ENCODE measurements at regions not wholly inside any gene's neighbourhood (a gene's known extent, or its start where the extent isn't known, plus 50 kb on each side); places are given as distances from the start of the nearest gene placed in this dataset.

DNA sequence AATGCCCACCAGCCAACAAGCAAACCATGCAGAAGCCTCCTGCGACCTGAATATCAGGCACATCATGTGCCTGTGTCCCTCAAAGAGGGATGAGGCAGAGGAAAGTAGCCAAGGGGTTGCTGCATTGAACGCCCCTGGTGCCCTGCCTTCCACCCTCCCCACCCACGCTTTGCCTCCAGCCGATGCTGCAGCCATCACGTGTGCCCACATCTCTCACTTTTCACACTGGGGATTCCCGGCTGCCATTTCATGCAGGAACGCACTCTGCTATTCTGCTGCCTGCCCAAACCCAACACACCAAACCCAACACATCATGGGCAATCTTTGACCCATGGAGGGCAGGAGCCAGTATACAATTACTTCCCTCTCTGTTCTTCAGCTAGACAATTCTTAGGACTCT lies 462.2 kb upstream of the PROK2 start:
- no peak for DNase-seq

DNA sequence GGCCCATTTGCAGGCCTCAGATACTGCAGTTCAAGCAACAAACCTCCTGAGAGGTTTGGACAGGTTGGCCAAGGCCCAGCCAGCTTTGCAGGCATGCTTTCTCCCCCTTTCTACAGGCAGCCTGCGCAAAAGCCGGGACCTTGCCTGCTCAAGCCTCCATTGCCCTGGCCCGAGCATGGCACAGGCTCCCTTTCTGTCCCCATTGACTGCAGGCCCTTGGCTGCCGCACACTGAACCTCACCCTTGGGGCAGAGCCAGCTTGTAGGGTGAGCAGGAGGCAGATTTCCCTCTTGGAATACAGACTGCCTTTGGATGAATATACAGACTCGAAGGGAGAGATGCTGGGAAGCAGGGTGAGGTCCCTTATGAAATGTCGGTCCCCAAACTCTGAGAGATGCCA lies 461.7 kb upstream of the PROK2 start:
- no peak for DNase-seq

DNA sequence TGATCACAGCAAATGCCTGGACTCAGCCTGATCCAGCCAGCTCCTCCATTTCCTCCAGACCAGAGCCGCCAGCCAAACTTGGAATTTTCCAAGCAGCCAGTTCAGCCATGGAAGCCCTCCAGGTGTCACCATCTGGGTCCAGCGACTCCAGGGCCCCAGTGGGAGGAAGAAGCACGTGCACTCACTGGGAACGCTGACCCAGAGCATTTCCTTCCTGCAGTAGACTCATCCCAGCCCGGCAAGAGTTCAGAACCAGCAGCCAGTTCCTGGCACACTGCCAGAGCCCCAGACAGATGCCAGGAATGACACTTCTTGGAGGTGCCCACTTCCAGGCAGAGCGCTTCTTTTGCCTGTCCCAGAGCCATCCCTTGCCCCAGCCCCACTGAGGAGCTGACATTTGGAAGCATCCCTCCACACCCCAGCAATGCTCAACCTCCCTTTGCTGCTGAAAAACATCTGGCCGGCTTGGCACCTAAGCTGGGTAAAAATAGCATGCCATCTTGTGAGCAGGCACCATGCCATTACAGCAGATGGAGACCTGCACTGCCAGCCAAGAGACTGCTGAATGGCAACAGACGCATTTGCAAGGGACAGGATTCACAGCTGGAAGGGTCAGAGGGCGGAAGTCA lies 460.3 kb upstream of the PROK2 start:
- no peak for DNase-seq

DNA sequence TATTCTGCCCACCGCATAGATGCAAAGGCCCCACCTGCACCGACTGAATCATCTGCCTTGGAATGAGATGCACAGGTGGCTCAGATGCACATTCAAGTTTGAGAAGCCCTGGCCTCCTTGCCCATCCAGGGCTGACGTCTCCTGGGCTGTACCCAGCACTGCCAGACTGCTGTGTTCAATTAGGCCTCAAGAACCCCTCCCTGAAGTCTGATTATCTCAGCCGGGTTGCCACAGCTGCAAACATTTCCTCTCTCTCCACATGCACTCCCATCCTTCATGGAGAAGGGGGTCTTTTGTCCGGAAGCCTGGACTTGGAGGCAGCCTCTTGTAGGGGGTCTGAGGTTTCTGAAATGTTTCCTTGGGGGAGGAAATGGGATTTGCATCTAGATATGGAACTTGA lies 459.4 kb upstream of the PROK2 start:
- DNase-seq: no peak

DNA sequence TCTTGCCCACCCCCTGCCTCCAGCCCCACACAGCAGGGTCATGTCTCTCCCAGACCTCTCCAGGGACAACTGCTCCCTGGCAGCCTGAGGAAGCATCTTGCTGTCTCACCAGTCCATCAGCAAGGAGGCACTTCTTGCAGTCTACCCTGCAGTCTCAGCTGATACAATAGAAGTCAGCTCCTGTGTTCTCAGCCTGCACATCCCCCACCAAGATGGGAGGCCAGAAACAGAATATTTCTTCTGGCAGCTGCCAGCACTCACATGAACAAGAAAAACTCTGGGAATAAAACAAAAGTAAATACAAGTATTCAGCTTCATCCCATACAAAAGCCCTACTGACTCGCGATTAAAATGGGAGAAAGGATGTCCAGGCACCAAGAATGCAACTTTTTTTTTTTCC lies 457.4 kb upstream of the PROK2 start:
- DNase-seq: no peak

DNA sequence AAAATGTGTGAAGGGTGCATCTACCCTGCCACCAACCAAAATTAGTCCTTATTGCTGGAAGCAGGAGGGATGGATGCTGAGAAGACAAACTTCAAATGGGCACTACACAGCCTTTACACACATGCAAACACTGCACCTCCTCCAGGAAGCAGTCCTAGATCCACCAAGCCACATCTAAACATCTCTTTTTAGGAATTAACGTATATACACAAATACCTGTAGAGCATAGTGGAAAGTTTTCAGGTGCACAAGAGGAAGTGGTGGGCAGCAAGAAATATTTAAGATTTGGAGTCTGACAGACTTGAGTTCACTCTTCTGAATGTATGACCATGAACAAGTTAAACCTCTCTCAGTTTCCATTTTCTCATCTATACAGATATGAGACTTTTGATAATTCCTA lies 456.6 kb upstream of the PROK2 start:
- no peak for DNase-seq

DNA sequence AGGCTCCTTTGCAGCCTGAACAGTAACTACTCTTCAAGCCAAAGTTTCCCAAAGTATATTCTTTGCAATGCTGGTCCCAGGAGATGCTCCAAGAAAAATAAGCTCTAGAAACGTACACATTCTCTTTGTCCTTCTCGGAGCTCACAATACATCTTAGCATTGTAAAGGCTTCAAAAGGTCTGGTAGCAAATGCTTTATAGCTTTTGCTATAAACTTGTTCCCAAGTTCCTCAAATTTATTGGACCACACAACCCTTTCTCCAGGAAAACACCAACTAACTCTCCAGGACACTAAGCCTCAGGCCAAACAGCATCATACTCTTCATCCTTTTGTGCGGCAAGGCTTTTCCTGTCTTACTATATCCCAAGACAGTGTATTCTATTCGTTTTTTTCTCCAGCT lies 455.6 kb upstream of the PROK2 start:
- DNase-seq: no peak

DNA sequence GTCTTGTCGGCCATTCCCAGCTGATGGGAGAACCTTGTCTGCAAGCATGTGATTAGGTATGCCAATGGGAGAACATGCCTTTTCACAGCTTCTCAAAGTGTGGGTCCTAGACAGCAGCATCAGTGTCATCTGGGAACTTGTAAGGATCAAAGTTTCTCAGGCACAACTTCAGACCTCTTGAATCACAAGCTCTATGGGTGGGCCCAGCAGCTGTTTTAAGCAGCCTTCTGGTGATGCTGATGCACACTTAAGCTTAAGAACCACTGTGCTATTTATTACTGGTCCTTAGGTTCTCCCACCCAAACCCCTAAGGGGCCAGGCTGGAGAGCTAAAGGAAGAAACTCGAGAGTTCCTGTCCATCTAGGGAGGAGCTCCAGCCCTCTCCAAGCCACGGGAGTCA lies 453.9 kb upstream of the PROK2 start:
- DNase-seq: no peak

DNA sequence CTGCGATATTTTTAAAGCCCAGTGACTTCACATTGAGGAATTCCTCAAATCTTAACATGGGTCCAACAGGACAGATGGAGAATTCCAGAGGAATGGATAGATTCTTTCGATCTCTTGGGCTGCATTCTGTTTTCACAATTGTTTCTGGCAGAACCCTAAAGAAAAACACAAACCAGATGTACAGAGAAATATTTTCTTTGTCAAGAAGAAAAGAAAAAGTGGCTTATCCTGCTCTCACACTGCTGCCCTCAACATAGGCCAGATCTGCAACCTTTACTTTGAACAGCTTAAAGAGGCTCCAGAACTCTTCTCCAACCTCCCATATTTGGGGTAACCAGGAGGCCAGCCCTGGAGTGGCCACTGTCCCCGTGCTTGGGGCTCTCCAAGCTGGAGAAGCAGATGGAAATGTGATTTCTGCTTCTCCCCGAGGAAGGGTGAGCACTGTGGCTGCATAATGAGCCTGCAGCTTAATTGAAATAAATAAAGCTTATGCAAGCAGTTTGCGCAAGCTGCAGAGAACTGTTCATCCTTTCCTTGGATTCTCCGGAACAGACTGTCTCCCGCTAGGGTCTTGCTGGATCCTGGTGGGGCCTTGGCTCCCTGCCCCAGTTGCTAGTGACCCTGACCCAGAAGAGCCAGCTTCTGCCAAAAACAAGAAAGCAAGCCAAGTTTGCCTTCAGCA lies 453.2 kb upstream of the PROK2 start:
- DNase-seq: no peak

DNA sequence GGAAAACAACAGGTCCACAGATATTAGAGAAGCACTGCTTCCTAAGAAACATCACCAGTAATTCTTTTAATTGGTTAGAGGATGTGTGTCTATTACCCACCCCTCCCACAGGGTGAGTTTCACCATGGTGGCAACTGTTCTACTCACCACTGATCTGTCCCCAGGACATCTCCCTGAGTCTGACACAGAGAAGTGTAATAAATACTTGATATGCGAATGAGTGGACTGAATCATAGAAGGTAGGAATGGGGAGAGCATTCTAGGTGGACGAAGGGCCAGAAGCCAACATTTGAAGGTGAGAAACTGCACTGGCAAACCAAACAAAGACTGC lies 452.7 kb upstream of the PROK2 start:
- DNase-seq: no peak

DNA sequence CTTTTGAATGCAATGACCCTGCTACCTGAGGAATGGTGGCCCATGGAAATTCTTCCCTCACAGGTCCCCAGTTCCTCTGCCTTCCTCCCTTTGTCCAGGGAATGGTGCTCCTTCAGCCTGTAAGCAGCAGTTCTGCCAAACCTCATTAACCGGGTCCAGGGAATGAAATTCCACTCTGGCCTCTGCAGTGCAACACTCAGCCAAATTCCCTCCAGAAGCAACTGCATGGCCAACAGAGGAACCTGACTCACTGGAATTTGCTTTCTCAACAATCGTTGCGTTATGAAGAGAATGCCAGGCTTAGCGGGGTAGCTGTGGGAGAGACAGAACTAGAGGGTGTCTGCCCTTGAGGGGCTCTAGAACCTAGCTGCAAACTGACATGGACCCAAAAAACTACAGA lies 449.4 kb upstream of the PROK2 start:
- DNase-seq: no peak

DNA sequence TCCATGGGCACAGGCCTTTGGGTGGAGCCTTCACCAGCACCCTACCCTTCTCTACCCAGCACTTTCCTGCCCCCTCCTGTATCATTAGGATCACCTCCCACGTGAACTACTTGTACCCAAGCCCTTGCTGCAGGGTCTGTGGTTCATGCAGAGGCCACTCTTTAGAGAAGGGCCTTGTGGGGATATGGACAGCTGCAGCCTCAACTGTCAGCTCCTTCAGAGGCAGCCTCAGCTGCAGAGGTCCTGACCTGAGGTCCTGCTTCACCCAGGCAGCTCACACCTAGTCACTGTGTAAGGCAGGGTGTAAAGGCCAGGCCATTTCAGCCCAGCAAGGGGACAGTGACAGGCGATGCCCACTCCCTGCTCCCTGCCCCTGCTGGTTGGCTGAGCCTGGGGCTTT lies 448.6 kb upstream of the PROK2 start:
- DNase-seq: no peak

DNA sequence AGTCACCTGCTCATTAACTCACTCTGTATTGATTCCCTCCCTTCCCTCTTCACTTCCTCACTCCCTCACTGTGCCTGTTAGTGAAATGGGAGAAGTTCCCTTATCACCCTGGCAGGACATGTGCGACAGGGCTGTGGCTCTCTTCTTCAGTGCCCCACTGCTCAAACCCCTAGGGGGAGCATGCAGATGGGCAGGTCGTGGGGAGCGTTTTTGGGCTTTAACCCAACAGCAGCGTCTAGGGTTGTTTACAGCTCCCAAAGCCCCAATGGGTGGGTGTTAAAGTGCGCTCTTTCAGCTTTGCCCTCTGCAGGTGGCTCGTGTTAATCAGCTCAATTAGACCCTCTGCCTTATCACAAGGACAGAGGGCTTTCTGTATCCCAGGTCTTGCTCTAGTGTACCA lies 447.8 kb upstream of the PROK2 start:
- no peak for DNase-seq

DNA sequence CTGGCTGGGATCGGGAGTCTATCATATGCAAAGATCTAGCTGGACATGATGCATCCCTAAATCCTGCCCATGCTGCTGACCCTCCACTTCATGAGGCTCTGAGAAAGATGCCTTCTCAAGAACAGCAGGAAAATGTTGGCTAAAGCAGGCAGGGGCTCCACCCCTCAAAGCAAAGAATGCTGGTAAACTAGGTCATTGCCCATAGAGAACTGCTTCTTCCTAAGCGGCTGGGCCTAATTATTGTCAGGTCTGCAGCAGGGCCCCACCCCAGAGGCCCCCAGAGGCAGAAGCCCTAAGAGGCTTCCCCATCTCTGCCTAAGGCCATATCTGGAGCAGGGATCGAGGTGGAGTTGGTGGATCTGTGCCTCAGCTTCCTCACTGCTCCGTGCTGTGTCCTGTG lies 447.4 kb upstream of the PROK2 start:
- no peak for DNase-seq

DNA sequence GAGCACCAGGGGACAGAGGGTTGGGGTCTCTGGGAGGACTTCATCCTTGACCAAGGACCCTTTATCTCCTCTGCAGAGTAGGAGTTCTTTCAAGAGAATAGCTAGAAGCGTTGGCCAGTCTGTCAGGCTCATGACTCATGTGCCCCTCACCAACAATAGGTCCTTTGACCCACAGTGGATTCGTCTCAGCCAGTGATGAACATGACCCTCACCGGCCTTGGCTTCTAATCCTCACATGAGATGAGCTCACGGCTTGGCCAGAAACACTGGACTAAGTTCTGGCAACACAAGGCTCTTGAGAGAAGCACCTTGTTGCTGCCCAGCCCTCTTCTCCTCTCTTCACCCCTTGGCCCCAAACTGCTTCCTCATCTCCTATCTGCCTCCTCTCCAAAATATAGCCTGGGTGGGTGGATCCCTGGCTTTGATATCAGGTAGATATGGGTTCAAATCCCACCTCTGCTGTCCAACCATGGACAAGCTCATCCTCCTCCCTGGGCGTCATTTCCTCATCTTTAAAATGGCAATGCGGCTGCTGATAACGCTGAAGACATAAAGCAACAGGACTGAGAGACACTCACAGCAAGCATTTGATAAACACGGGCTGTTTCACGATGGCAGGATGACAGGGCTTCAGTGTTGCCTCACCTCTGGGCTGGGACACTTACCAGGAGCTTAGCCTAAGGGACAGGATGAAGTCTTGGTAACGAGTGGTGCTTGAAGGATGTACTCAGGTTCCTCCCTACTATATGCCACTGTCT lies 446.7 kb upstream of the PROK2 start:
- no peak for DNase-seq

DNA sequence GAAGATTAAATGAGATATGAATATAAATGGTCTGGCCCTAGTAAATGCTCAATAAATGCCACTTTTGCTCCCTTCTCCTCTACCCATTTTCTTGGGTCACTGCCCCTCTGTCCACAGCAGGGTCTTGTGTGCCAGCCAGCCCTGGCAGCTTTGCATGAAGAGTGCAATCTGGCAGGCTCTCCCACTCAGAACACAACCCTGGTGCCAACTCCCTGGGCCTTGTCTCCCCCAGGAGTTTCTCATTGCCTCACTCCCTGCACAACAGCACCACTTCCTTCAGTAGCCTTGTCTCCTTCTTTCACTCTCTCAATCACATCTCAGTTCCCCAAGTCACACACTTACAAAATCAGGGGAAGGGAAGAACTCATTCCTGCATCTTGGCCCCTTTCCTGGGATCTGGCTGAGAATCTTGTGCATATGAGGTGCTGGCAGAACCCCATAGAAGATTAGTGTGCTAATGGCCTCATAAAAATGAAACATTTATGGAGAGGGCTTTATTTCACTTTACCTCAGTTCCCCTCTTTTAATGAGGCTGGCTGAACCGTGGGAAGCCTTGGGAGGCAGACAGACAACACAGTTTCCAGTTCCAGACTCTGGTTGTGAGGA lies 445.9 kb upstream of the PROK2 start:
- DNase-seq: no peak

DNA sequence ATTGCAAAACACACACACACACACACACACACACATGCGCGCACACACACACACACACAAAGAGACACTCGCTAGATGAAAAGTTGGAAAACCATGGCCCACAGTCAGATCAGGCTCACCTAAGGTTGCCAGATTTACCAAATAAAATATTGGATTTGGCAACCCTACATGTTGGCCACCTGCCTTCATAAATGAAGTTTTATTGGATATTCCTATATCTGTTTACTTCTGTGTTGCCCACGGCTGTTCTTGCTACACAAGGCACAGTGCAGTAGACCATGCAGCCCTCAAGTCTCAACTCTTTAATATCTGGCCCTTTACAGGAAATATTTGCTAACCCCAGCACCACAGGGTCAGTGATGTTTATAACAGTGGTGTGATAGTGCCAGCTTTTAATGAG lies 445.0 kb upstream of the PROK2 start:
- no peak for DNase-seq

DNA sequence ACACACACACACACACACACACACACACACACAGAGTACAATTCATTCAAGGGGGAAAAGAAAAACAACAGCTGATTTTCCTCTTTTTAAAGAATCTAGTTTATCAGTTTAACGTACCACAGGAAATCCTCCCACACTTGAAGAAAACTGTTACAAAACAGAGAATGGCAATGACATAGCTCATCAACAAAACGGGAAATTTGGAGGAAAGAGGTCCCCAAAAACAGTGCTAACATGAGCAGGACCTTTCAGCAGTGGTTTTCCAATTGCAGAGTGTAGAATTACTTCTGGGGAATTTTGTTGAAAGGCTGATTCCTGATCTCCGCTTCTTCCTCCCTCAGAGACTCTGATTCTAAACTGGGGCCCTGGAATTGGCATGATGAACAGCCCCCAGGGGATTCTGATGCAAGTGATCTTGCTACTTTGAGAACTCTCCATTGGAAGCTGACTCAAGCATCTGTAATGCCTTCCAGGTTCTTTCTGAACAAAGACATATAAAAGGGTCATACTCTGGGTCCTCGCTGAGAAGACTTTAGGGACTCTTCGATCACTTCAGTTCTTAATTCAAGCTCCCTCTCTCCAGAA lies 442.6 kb upstream of the PROK2 start:
- no peak for DNase-seq

DNA sequence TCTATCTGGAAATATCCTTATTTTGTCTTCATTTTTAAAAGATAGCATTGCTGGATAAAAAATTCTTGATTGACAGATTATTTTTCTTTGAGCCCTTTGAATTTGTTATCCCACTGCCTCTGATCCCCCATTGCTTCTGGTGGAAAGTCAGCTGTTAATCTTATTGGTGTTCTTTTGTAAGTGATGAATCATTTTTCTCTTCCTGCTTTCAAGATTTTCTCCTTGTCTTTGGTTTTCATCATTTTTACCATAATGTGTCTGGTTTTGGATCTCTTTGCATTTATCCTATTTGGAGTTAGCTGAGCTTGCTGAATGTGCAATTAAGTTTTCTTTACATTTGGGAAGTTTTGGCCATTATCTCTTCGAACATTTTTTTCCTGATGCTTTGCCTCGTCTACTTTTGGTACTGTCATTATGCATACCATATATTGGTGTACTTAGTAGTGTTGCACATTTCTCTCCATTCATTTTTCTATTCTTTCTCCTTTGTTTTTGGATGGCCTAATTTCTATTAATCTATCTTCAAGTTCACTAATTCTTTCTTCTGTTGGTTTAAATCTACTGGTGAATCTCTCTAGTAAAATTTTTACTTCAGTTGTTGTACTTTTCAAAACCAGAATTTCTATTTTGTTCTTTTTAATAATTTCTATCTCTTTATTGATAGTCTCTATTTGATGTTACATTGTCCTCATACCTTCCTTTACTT lies 440.0 kb upstream of the PROK2 start:
- DNase-seq: no peak

DNA sequence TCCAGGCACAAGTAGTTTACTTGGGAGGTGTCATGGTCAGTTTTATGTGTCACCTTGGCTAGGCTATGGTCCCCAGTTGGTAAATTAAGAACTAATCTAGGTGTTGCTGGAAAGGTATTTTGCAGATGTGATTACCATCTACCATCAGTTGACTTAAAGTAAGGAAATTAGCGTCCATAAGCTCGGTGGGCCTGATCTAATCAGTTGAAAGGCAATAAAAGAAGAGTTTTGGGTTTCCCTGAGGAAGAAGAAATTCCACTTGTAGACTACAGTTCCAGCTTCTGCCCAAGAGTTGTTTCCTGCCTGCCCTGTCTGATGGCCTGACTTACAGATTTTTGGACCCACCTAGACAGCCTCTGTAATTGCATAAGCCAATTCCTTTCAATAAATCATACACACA lies 438.7 kb upstream of the PROK2 start:
- no peak for DNase-seq

DNA sequence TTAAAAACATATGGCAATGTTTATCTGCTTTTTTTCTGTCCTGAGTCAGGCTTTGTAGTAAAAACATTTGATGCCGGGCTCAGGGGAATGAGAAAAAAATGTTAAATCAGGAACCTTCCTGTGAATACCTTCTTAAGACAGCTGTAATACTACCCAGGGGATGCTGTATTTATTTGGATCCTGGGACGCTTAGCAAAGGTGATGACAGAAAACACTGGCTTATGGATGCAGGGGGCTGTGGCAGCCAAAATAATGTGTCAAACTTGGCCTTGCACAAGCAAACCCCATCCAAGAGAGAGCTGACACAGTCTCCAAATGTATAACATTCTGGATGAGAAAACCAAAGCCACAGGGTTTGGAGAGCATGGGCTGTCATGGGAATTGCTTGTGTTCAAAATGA lies 438.2 kb upstream of the PROK2 start:
- DNase-seq: no peak

DNA sequence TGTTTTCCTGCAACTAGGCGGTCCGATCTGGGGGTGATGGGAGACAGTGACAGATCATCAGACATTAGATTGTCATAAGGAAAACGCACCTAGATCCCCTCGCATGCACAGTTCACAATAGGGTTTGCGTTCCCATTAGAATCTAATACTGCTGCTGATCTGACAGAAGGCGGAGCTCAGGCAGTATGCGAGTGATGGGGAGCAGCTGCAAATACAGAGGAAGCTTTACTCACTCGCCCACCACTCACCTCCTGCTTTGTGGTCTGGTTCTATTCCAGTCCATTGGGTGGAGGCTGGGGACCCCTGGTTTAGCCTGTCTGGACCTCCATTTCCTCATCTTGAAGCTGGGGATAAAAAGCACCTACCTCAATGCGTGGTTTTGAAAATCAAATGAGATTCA lies 437.5 kb upstream of the PROK2 start:
- DNase-seq: no peak

DNA sequence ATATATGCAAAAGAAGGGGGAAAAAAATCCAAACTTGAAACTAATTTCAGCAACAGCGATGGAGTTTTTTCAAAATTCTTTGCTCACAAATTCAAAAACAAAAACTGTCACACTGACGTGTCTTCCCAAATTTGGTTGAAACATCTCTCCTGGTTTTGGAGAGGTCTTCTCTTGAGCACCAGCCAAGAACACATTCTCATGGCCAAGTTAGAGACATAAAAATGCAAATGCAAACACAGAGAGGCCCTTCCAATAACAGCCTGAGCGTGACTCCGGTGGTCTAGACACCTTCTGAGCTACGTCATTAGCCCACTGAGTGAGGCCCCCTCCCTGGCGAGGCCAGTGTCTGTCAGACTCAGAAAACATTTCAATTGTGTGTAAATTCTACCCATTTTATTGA lies 436.0 kb upstream of the PROK2 start:
- DNase-seq: no peak
